Parathyroid adenoma (tissue), 2 donors: ENCODE measurements at regions not wholly inside any gene's neighbourhood (a gene's known extent, or its start where the extent isn't known, plus 50 kb on each side); places are given as distances from the start of the nearest gene placed in this dataset.

Source experiments
- H2AFZ ChIP-seq: fragments of 300-600 bp; sonication (generic); one replicate; pipeline ENCODE4 v1.7.0; 2017; ENCODE audit warnings: antibody characterized with exemption, mild to moderate bottlenecking
- H3K27ac ChIP-seq: fragments of 300-600 bp; sonication (generic); one replicate; pipeline ENCODE4 v1.7.0; 2017
- H3K27me3 ChIP-seq: fragments of 300-600 bp; sonication (generic); one replicate; pipeline ENCODE4 v1.7.0; 2017; ENCODE audit warnings: low read length; ENCODE audit not compliant: control insufficient read depth, insufficient read depth
- H3K36me3 ChIP-seq: fragments of 300-600 bp; sonication (generic); one replicate; pipeline ENCODE4 v1.7.0; 2017; ENCODE audit warnings: low read length; ENCODE audit not compliant: control insufficient read depth, insufficient read depth
- H3K4me1 ChIP-seq: fragments of 300-600 bp; sonication (generic); one replicate; pipeline ENCODE4 v1.7.0; 2017; ENCODE audit warnings: control low read depth
- H3K4me2 ChIP-seq: fragments of 300-600 bp; sonication (generic); one replicate; pipeline ENCODE4 v1.7.0; 2017; ENCODE audit warnings: low read length
- H3K4me3 ChIP-seq: fragments of 300-600 bp; sonication (generic); one replicate; pipeline ENCODE4 v1.7.0; 2017; ENCODE audit warnings: low read depth, low read length
- H3K79me2 ChIP-seq: fragments of 300-600 bp; sonication (generic); one replicate; pipeline ENCODE4 v1.7.0; 2017; ENCODE audit warnings: control low read depth
- H3K9ac ChIP-seq: fragments of 300-600 bp; sonication (generic); one replicate; pipeline ENCODE4 v1.7.0; 2017; ENCODE audit warnings: mild to moderate bottlenecking
- H3K9me3 ChIP-seq: fragments of 300-600 bp; sonication (generic); one replicate; pipeline ENCODE4 v1.7.0; 2017; ENCODE audit warnings: low read length; ENCODE audit not compliant: control insufficient read depth
- TF ChIP-seq, protein P1 (sequence below): fragments of 300-600 bp; sonication (generic); IDR thresholded peaks from one replicate; pipeline ENCODE4 v1.7.0; 2017; ENCODE audit warnings: antibody characterized with exemption, mild to moderate bottlenecking
- donor health status: primary hyperparathyroidism.

- Histone ChIP-seq H2AFZ (no peak overlapping the region), H3K4me2 (no peak overlapping the region), H3K27ac (no peak overlapping the region), H3K4me3 (no peak overlapping the region), H3K9ac (no peak overlapping the region), H3K9me3 (no peaks in the 10 kb centered on the region), H3K79me2 (no peaks in the 10 kb centered on the region), H3K27me3 (no peaks in the 10 kb centered on the region), H3K4me1 (no peaks in the 10 kb centered on the region), H3K36me3 (no peaks in the 10 kb centered on the region)
- TF ChIP-seq, protein P1, sequence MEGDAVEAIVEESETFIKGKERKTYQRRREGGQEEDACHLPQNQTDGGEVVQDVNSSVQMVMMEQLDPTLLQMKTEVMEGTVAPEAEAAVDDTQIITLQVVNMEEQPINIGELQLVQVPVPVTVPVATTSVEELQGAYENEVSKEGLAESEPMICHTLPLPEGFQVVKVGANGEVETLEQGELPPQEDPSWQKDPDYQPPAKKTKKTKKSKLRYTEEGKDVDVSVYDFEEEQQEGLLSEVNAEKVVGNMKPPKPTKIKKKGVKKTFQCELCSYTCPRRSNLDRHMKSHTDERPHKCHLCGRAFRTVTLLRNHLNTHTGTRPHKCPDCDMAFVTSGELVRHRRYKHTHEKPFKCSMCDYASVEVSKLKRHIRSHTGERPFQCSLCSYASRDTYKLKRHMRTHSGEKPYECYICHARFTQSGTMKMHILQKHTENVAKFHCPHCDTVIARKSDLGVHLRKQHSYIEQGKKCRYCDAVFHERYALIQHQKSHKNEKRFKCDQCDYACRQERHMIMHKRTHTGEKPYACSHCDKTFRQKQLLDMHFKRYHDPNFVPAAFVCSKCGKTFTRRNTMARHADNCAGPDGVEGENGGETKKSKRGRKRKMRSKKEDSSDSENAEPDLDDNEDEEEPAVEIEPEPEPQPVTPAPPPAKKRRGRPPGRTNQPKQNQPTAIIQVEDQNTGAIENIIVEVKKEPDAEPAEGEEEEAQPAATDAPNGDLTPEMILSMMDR = no peak
Measured at GRCh38 chr7:86339051-86339450, 304.7 kb upstream of the GRM3 start.

GRCh38 chr7:86328801-86329433 is 314.8 kb upstream of the GRM3 start:
- Histone ChIP-seq H3K27ac (no peak overlapping the region), H3K4me2 (no peak overlapping the region), H3K79me2 (no peaks in the 10 kb centered on the region), H3K9me3 (no peaks in the 10 kb centered on the region), H3K9ac (no peak overlapping the region), H2AFZ (no peak overlapping the region), H3K4me3 (no peak overlapping the region), H3K36me3 (no peaks in the 10 kb centered on the region), H3K27me3 (no peaks in the 10 kb centered on the region), H3K4me1 (no peaks in the 10 kb centered on the region)
- TF ChIP-seq, protein P1 = no peak

- H3K79me2 ChIP-seq = no peaks in the 10 kb centered on the region
- H2AFZ ChIP-seq = no peak overlapping the region
- no peaks in the 10 kb centered on the region for H3K27me3 ChIP-seq
- H3K4me3 ChIP-seq = no peak overlapping the region
- no peak overlapping the region for H3K27ac ChIP-seq
- H3K4me1 ChIP-seq = no peaks in the 10 kb centered on the region
- H3K36me3 ChIP-seq = no peaks in the 10 kb centered on the region
- no peaks in the 10 kb centered on the region for H3K9me3 ChIP-seq
- no peak overlapping the region for H3K4me2 ChIP-seq
- TF ChIP-seq, protein P1 = no peak
- H3K9ac ChIP-seq = no peak overlapping the region
Measured at GRCh38 chr7:86326847-86327246, 316.9 kb upstream of the GRM3 start.

DNA sequence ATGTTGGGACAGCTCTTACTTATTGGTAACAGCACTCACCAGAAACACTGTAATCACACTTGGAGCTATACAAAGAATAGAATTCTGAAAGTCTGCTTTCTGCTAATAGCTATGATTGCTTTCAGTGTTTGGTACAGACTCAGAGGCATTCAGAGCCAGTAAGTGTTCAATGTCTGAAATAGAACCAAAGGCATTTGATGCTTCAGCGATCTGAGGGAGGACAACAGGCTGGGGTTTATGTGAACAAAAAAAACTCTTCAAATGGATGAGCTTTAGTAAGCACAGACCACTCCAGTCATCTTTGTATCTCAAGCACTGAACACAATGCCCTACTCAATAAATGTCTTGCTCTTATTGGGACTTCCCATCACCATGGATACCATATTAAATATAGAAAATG is 322.8 kb upstream of the GRM3 start:
- Histone ChIP-seq H3K4me3 (no peak overlapping the region), H3K4me2 (no peak overlapping the region), H2AFZ (no peak overlapping the region), H3K79me2 (no peaks in the 10 kb centered on the region), H3K9ac (no peak overlapping the region), H3K27ac (no peak overlapping the region), H3K27me3 (no peaks in the 10 kb centered on the region), H3K4me1 (no peaks in the 10 kb centered on the region), H3K9me3 (no peaks in the 10 kb centered on the region), H3K36me3 (no peaks in the 10 kb centered on the region)
- TF ChIP-seq, protein P1 = no peak

DNA sequence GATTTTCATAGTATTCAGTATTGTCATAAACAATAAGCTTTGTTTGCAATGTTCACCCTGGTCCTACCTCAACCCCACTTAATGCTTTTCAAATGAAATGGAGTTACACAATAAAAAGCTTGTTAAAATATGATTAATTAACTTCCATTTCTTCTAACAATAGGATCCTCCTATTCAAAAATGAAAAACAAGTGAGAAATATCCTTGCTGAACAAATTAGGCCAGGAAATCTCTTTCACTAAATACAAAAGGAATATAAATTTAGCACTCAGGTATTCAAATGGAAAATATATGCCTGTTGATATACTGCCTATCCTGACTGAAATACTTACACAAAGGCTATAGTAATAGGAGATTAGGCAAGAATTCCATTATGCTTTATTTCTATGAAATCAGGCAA is 323.4 kb upstream of the GRM3 start:
- H3K4me2 ChIP-seq = no peak overlapping the region
- TF ChIP-seq, protein P1 = no peak

More for the DNA sequence above, 323.4 kb upstream of the GRM3 start:
- Histone ChIP-seq H3K27ac (no peak overlapping the region), H2AFZ (no peak overlapping the region), H3K9me3 (no peaks in the 10 kb centered on the region), H3K79me2 (no peaks in the 10 kb centered on the region), H3K4me3 (no peak overlapping the region), H3K27me3 (no peaks in the 10 kb centered on the region), H3K4me1 (no peaks in the 10 kb centered on the region), H3K36me3 (no peaks in the 10 kb centered on the region), H3K9ac (no peak overlapping the region)
